LHCN-M2 (cell line): ENCODE measurements at regions not wholly inside any gene's neighbourhood (a gene's known extent, or its start where the extent isn't known, plus 50 kb on each side); places are given as distances from the start of the nearest gene placed in this dataset.
"Not testable (repeated sequence)": the region's sequence is repeated elsewhere in the genome, so short reads cannot be mapped to it uniquely, and the experiment has no call there.

ENCODE experiments used
- DNase-seq: peaks from one replicate; pipeline ENCODE4 v3.0.0-alpha.2; 2012; ENCODE audit warnings: low read depth

DNA sequence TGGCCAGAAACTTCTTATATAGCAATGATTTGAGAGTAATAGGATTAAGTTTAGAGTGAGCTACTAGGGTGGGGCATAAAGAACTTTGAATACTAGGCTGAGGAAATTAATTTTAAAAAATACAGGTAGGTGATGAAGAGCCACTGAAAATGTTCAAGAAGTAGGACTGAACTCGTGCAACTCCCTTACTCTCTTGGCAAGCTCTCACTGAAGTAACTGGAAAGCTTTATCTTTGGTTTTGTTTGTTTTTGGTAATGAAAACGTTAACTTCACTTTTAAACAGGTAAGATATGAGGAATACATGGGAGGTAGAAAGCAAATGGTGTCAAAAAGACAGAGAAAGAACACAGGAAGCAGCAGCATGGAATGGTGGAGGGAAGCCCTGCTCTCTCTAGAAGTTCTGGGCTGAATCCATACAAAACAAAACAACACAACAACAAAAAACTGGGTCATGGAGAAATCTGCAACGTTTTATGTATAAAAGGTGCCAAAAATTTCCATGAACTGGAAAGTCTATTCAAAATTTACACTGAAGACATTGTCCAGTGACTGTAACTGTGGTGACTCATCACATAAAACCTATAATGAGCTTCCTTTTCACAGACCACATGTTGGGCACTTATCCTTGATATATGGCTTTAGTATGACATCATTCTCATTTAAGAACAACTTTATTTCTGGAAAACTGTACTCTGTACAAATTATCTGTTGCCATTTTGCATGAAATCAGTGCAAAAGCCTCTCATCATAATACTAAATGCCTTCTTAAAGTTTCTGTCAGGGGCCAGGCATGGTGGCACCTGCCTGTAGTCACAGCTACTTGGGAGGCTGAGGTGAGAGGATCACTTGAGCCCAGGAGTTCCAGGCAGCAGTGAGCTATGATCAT is 91.2 kb upstream of the CHD1 start:
- DNase-seq, result peak; percentile 88

DNA sequence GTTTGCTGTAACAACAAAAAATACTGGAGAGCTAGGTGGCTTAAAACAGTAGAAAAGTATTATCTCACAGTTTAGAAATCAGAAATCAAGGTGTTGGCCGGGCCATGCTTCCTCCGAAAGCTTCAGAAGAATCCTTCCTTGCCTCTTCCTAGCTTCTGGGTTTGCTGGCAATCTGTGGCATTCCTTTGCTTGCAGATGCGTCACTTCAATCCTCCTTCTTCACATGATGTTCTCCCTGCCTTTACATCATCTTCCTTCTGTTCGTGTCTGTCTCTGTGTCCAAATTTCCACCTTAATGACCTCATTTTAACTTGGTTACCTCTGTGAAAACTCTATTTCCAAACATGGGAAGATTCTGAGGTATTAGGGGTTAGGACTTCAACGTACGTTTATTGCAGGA is 90.4 kb upstream of the CHD1 start:
- DNase-seq, result no peak

- no peak for DNase-seq
Measured at GRCh38 chr5:99010294-99010693, 81.5 kb upstream of the CHD1 start.

DNA sequence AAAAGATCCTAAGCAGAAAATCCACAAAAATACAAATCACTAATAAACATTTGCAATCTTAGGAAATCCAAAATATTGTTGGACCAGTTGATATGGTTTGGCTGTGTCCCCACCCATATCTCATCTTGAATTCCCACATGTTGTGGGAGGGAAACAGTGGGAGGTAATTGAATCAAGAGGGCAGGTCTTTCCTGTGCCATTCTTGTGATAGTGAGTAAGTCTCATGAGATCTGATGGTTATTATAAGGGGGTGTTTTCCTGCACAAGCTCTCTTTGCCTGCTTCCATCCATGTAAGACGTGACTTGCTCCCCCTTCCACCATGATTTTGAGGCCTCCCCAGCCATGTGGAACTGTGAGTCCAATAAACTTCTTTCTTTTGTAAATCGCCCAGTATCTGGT is 79.2 kb upstream of the CHD1 start:
- not testable (repeated sequence) for DNase-seq

DNA sequence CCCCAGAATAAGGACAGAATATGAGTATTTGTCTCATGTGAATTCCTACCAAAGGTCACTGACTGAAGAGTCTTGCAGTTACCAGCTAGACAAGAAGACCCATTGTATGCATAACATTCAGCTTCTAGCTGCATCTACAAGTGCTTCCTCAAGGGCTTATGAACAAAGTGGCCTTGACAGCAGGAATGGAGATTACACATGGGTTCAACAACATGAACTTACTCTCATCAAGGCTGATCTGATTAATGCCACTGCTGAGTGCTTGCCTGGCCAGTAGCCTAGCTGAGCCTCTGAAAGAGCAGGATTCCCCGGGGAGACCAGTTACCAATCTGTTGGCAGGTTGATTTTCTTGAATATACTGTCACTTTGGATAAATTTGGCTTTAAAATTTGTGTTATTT is 76.7 kb upstream of the CHD1 start:
- no peak for DNase-seq

- DNase-seq, result no peak
Measured at GRCh38 chr5:99004960-99005359, 76.2 kb upstream of the CHD1 start.

GRCh38 chr5:99000876-99001275 is 72.1 kb upstream of the CHD1 start:
- DNase-seq, result peak; percentile 64

- no peak for DNase-seq
Measured at GRCh38 chr5:99000221-99000620, 71.4 kb upstream of the CHD1 start.

GRCh38 chr5:98999631-99000030 is 70.8 kb upstream of the CHD1 start:
- no peak for DNase-seq

DNA sequence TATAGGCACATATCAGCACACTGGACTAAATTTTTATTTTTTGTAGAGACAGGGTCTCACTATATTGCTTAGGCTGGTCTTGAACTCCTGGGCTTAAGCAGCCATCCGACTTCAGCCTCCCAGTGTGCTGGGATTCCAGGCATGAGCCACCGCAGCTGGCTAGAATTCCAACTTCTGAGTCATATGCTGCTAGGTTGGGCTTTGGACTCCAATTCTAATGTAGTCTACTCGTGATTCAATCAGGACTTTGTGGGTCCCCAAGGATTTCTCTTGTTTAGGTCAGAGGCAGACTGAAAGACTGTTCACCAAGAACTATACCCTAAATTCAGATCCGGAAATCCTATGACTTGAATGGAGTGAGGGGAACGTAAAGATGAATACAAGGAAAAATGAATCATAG is 68.2 kb upstream of the CHD1 start:
- DNase-seq, result peak; percentile 94

DNA sequence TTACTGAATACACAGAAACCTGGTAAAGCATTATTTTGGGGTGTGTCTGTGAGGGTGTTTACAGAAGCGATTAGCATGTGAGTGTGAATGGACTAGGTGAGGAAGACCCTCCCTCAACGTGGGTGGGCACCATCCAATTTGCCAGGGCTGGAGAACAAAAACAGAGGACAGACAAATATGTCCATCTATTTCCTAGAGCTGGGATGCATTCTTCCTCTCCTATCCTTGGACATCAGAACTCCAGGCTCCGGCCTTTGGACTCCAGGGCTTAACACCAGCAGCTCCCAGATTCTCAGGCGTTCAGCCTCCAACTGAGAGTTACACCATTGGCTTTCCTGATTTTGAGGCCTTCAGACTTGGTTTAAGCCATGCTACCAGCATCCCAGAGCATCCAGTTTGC is 65.8 kb upstream of the CHD1 start:
- DNase-seq, result no peak

DNA sequence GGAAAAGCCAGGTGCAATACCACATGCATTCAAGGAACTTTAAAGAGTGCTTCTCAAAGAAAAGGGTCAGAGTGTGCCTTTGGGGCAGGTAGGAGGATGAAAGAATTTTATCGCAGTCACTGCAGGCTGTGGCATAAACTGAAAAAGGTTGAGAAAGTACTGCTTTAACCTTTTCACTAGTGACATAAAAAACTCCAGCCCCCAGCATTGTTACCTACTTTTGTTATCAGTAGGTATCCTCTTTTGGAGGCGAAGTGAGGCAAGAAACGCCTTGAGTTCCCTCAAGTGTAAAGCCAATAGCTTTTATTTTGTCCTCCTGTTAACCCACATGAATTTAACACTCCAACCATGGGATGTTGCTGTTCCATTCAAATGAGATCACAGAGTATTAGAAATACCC is 64.7 kb upstream of the CHD1 start:
- DNase-seq, result no peak

DNA sequence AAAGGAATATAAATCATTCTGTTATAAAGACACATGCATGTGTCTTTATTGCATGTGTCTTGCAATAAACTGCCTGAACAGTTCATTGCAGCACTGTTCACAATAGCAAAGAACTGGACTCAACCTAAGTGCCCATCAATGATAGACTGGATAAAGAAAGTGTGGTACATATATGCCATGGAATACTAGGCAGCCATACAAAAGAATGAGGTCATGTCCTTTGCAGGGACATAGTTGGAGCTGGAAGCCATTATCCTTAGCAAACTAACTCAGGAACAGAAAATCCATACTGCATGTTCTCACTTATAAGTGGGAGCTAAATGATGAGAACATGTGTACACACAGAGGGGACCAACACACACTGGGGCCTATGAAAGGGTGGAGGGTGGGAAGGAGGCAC is 63.7 kb upstream of the CHD1 start:
- no peak for DNase-seq

DNA sequence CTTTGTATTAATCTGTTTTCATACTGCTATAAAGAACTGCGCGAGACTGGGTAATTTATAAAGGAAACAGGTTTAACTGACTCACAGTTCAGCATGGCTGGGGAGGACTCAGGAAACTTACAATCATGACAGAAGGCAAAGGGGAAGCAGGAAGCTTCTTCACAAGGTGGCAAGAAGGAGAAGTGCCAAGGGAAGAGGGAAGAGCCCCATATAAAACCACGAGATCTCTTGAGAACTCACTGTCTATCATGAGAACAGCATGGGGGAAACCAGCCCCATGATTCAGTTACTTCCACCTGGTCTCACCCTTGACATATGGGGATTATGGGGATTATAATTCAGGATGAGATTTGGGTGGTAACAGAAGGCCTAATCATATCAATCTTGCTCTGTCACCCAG is 60.9 kb upstream of the CHD1 start:
- no peak for DNase-seq

DNA sequence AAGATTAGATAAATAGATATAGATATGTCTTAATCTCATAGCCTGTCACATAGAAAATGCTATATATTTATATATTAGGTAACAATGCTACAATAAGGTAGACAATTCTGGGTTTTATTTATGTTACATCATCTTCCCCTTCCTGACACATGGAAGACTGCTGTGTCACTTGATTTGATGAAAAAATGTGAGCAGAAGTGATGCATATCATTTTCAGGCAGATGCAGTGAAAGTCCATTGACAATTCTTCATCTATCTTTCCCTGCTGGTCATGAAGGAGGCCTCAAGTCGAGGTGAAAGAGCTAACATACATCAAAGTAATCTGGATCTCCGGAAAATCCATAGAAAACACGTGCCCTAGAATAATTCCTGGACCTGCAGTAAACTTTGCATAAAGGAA is 57.8 kb upstream of the CHD1 start:
- DNase-seq, result no peak

GRCh38 chr5:98982880-98983279 is 54.1 kb upstream of the CHD1 start:
- DNase-seq, result no peak
